ENCODE measurements at regions not wholly inside any gene's neighbourhood (a gene's known extent, or its start where the extent isn't known, plus 50 kb on each side); places are given as distances from the start of the nearest gene placed in this dataset.

DNA sequence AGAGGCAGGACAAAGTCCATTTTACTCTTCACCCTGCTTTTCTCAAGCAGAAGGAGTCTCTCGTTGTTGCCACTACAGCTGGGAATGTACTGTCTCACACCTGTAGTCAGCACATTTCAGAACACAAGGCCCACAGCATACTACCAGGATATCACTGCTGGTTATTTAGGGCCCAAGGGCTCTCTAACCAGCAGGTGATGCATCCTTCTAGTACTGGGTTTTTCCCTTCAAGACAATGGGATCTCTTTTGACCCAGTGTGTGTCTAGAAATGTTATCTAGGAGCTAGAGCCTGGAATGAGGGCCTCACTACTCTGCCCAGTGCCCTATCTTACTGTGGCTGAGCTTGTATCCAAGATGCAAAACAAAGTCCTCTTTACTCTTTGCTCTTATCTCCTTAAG lies 235.1 kb upstream of the PRR16 start:
- no peaks in the 10 kb centered on the region for H3K9me3 ChIP-seq (ENCODE audit: control insufficient read depth, insufficient read depth, low read length)
- H3K27ac ChIP-seq (ENCODE audit: low read depth, low read length), result no peak overlapping the region
- H3K27me3 ChIP-seq (ENCODE audit: control insufficient read depth, insufficient read depth, low read length), result no peaks in the 10 kb centered on the region
- no peak overlapping the region for H3K9ac ChIP-seq (ENCODE audit: low read depth, low read length)
- no peaks in the 10 kb centered on the region for H3K36me3 ChIP-seq (ENCODE audit: control insufficient read depth, insufficient read depth, low read length)
- no peaks in the 10 kb centered on the region for H3K4me1 ChIP-seq (ENCODE audit: control insufficient read depth, insufficient read depth, low read length)
- H3K4me3 ChIP-seq (ENCODE audit: low read depth, low read length), result no peak overlapping the region

DNA sequence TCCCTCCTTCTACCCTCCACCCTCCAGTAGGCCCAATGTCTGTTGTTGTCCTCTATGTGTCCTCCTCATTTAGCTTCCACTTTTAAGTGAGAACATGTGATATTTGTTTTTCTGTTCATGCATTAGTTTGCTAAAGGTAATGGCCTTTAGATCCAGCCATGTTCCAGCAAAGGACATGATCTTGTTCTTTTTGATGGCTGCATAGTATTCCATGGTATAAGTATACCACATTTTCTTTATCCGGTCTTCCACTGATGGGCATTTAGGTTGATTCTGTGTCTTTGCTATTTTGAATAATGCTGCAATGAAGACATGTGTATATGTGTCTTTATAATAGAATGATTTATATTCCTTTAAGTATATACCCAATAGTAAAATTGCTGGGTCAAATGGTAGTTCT lies 232.5 kb upstream of the PRR16 start:
- H3K9ac ChIP-seq (ENCODE audit: low read depth, low read length), result no peak overlapping the region
- no peaks in the 10 kb centered on the region for H3K36me3 ChIP-seq (ENCODE audit: control insufficient read depth, insufficient read depth, low read length)
- H3K27ac ChIP-seq (ENCODE audit: low read depth, low read length), result no peak overlapping the region
- H3K4me3 ChIP-seq (ENCODE audit: low read depth, low read length), result no peak overlapping the region
- no peaks in the 10 kb centered on the region for H3K4me1 ChIP-seq (ENCODE audit: control insufficient read depth, insufficient read depth, low read length)
- no peaks in the 10 kb centered on the region for H3K9me3 ChIP-seq (ENCODE audit: control insufficient read depth, insufficient read depth, low read length)
- no peaks in the 10 kb centered on the region for H3K27me3 ChIP-seq (ENCODE audit: control insufficient read depth, insufficient read depth, low read length)

DNA sequence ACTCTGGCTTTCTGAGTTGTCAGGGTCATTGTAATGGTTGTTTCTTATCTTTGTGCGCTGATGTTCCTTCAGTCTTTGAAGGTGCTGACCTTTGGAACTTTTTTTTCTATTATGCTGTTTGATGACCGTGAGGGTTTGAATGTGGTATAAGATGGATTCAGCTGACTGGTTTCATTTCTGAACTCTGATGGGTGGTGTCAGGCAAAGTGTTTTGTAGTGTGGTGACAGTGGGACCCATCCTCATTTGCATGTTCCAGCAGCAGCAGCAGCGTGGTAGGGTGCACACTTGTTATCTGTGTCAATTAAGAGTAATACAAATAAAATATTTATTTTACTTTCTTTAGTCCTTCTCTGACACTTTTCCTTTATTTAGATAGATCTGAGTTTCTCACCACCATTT lies 227.7 kb upstream of the PRR16 start:
- no peak overlapping the region for H3K9ac ChIP-seq (ENCODE audit: low read depth, low read length)

DNA sequence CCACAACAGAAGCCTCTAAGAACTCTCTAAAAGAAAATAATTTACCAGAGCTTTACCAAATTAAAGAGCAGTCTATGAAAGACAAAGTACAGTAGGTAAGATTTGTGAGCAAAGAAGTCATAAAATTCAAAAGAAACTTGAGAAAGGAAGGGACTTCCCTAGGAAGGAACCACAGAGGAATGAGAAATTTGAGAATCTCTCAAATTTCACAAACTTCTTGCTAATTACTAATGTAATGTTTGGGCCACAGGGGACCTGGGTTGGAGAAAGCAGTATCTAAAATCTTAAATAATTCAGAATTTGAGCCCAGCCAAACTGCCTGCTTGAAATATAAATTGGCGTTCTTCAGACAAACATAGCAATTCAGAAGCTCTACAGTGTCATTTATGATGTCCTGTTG lies 225.0 kb upstream of the PRR16 start:
- H3K27ac ChIP-seq (ENCODE audit: low read depth, low read length), result no peak overlapping the region
- H3K36me3 ChIP-seq (ENCODE audit: control insufficient read depth, insufficient read depth, low read length), result no peaks in the 10 kb centered on the region
- H3K9ac ChIP-seq (ENCODE audit: low read depth, low read length), result no peak overlapping the region
- H3K9me3 ChIP-seq (ENCODE audit: control insufficient read depth, insufficient read depth, low read length), result no peaks in the 10 kb centered on the region
- no peak overlapping the region for H3K4me3 ChIP-seq (ENCODE audit: low read depth, low read length)
- peaks cover 9% of the 10 kb centered on the region for H3K4me1 ChIP-seq (ENCODE audit: control insufficient read depth, insufficient read depth, low read length)
- H3K27me3 ChIP-seq (ENCODE audit: control insufficient read depth, insufficient read depth, low read length), result no peaks in the 10 kb centered on the region

More for the DNA sequence above, 227.7 kb upstream of the PRR16 start:
- Histone ChIP-seq H3K4me1 (ENCODE audit: control insufficient read depth, insufficient read depth, low read length) (peaks cover 9% of the 10 kb centered on the region), H3K27ac (ENCODE audit: low read depth, low read length) (no peak overlapping the region), H3K9me3 (ENCODE audit: control insufficient read depth, insufficient read depth, low read length) (no peaks in the 10 kb centered on the region), H3K4me3 (ENCODE audit: low read depth, low read length) (no peak overlapping the region), H3K27me3 (ENCODE audit: control insufficient read depth, insufficient read depth, low read length) (no peaks in the 10 kb centered on the region), H3K36me3 (ENCODE audit: control insufficient read depth, insufficient read depth, low read length) (no peaks in the 10 kb centered on the region)

DNA sequence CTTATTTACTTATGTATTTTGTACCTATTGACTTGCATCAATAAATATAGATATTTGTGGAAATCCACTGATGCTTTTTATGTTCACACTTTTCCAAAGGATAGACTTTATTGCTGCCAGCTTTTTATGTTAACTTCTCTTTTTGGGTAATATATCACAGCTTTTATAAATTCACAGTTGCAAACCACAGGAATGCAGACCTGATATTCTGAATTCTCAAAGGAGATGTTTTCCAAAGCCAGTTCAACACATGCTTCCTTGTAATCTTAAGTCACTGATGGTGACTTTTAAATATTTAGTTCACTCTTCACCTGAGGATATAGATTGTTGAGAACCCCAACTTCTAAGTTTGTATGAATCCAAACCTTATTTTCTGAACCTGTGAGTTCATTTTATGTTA lies 223.4 kb upstream of the PRR16 start:
- Histone ChIP-seq H3K27me3 (ENCODE audit: control insufficient read depth, insufficient read depth, low read length) (no peaks in the 10 kb centered on the region), H3K36me3 (ENCODE audit: control insufficient read depth, insufficient read depth, low read length) (no peaks in the 10 kb centered on the region), H3K9ac (ENCODE audit: low read depth, low read length) (no peak overlapping the region), H3K4me1 (ENCODE audit: control insufficient read depth, insufficient read depth, low read length) (peaks cover 9% of the 10 kb centered on the region), H3K4me3 (ENCODE audit: low read depth, low read length) (no peak overlapping the region), H3K27ac (ENCODE audit: low read depth, low read length) (no peak overlapping the region), H3K9me3 (ENCODE audit: control insufficient read depth, insufficient read depth, low read length) (no peaks in the 10 kb centered on the region)

DNA sequence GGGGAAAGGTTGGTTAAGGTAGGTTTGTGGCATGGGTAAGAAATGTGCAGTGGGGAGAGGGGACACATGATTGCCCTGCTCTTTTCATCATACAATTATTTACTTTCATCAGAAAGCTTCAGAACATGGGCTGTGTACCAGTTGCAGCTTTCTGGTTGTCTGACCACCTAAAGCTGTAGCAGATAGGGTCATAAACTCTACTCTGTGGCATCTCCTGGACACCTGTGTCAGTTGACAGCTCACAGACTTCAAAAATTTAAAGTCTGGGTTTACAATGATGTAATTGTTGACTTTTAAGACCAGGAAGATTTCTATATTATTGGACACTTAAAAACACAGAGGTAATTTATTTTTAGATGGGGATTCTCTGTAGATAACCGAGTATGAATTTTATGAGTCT lies 222.7 kb upstream of the PRR16 start:
- Histone ChIP-seq H3K9ac (ENCODE audit: low read depth, low read length) (no peak overlapping the region), H3K27me3 (ENCODE audit: control insufficient read depth, insufficient read depth, low read length) (no peaks in the 10 kb centered on the region), H3K4me1 (ENCODE audit: control insufficient read depth, insufficient read depth, low read length) (peaks cover 9% of the 10 kb centered on the region), H3K36me3 (ENCODE audit: control insufficient read depth, insufficient read depth, low read length) (no peaks in the 10 kb centered on the region), H3K4me3 (ENCODE audit: low read depth, low read length) (no peak overlapping the region), H3K9me3 (ENCODE audit: control insufficient read depth, insufficient read depth, low read length) (no peaks in the 10 kb centered on the region), H3K27ac (ENCODE audit: low read depth, low read length) (no peak overlapping the region)

DNA sequence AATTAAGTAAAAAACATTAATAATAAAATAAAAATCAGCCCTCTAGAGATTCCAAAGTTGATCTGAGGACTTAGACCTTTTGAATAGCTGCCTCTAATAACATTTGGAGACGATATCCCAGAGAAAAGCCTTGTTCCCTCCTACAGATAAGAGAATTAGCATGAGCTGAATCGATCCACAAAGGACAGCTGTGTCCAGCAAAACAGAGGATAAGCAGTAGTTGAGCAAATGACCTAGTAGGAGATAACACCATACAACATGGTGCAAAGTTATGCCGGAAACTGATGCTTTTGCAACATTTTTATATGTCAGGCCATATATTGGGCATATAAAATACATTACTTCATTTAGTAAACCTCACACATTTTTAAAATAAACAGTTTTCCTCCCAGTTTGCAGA lies 212.2 kb upstream of the PRR16 start:
- Histone ChIP-seq H3K4me3 (ENCODE audit: low read depth, low read length) (no peak overlapping the region), H3K36me3 (ENCODE audit: control insufficient read depth, insufficient read depth, low read length) (no peaks in the 10 kb centered on the region), H3K4me1 (ENCODE audit: control insufficient read depth, insufficient read depth, low read length) (peaks cover 31% of the 10 kb centered on the region), H3K9me3 (ENCODE audit: control insufficient read depth, insufficient read depth, low read length) (no peaks in the 10 kb centered on the region), H3K27ac (ENCODE audit: low read depth, low read length) (no peak overlapping the region), H3K9ac (ENCODE audit: low read depth, low read length) (no peak overlapping the region), H3K27me3 (ENCODE audit: control insufficient read depth, insufficient read depth, low read length) (no peaks in the 10 kb centered on the region)

DNA sequence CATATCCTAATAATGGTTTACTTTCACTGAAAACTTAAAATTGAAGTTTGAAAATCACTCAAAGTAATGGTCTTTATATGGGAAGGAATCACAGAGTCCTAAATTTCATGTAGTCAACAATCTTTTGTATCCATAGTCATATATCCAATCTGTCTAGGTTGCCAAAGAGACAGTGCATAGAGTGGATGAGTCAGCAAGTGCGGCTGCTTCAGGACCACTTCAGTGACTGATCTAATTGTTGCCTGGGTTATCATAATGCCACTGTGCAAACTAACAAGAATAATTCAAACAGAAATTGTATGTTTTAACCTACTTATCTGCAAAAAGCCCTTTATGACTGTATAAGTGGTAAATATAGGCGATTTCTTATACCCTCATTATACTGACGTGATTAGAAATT lies 211.3 kb upstream of the PRR16 start:
- H3K4me3 ChIP-seq (ENCODE audit: low read depth, low read length), result no peak overlapping the region

DNA sequence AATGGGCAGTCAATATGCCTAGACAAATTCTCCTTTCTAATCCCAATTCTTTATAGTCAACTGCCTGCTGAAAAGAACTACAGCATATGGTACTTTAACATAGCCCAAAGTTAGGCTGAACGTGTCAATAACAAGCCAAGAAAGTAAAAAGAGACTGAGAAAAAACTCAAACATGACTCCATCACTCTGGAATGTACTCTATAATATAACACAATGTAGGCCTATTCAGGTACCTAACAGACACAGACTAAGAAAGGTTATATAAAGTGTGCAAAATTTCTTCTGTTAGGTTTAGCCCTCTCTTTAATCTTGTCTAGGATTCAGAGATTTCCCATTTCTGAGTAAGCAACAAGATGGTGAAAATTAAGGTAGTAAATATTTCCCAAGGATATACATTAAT lies 209.7 kb upstream of the PRR16 start:
- Histone ChIP-seq H3K4me1 (ENCODE audit: control insufficient read depth, insufficient read depth, low read length) (peaks cover 31% of the 10 kb centered on the region), H3K36me3 (ENCODE audit: control insufficient read depth, insufficient read depth, low read length) (no peaks in the 10 kb centered on the region), H3K27me3 (ENCODE audit: control insufficient read depth, insufficient read depth, low read length) (no peaks in the 10 kb centered on the region), H3K4me3 (ENCODE audit: low read depth, low read length) (no peak overlapping the region), H3K9me3 (ENCODE audit: control insufficient read depth, insufficient read depth, low read length) (no peaks in the 10 kb centered on the region), H3K27ac (ENCODE audit: low read depth, low read length) (peak overlapping the region; percentile 24), H3K9ac (ENCODE audit: low read depth, low read length) (no peak overlapping the region)

More for the DNA sequence above, 211.3 kb upstream of the PRR16 start:
- Histone ChIP-seq H3K9me3 (ENCODE audit: control insufficient read depth, insufficient read depth, low read length) (no peaks in the 10 kb centered on the region), H3K4me1 (ENCODE audit: control insufficient read depth, insufficient read depth, low read length) (peaks cover 31% of the 10 kb centered on the region), H3K9ac (ENCODE audit: low read depth, low read length) (no peak overlapping the region), H3K27ac (ENCODE audit: low read depth, low read length) (no peak overlapping the region), H3K36me3 (ENCODE audit: control insufficient read depth, insufficient read depth, low read length) (no peaks in the 10 kb centered on the region), H3K27me3 (ENCODE audit: control insufficient read depth, insufficient read depth, low read length) (no peaks in the 10 kb centered on the region)

DNA sequence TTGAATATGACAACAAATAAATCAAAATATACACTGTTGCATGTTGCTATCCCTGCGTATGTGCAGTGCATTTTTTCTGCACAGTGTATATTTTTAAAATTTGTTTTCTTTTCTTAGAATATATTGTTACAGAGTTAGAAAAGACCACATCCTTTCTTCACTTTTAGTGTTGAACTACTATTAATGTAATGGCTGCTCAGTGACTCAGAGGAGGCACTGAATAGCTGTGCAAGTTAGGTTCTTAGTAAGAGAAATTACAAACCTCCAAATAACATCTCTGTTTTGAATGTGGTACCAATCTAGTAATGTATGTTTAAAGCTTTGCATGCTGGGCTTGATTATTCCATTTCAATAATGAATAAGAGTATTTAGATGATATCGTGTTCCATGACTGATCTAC lies 208.9 kb upstream of the PRR16 start:
- Histone ChIP-seq H3K4me1 (ENCODE audit: control insufficient read depth, insufficient read depth, low read length) (peaks cover 31% of the 10 kb centered on the region), H3K27me3 (ENCODE audit: control insufficient read depth, insufficient read depth, low read length) (no peaks in the 10 kb centered on the region), H3K4me3 (ENCODE audit: low read depth, low read length) (no peak overlapping the region), H3K27ac (ENCODE audit: low read depth, low read length) (peak overlapping the region; percentile 41), H3K9me3 (ENCODE audit: control insufficient read depth, insufficient read depth, low read length) (no peaks in the 10 kb centered on the region), H3K36me3 (ENCODE audit: control insufficient read depth, insufficient read depth, low read length) (no peaks in the 10 kb centered on the region), H3K9ac (ENCODE audit: low read depth, low read length) (no peak overlapping the region)

DNA sequence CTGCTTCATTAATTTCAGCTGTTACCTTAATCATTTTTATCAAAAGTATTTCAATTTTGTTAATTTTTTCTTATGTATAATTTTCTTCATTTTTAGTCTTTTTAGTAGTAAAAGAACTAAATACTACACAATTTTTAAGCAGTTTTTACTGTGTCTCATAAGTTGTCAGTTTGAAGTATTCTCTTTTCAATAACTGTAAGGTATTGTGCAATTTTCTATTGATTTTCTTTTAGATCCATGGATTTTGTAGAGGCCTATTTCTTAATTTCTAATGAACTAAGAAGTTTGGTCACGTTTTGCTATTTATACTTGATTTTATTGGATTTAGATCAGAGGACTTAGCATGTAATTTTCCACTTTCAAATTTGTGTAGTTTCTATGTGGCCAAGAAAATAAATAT lies 207.7 kb upstream of the PRR16 start:
- no peaks in the 10 kb centered on the region for H3K27me3 ChIP-seq (ENCODE audit: control insufficient read depth, insufficient read depth, low read length)
- peaks cover 31% of the 10 kb centered on the region for H3K4me1 ChIP-seq (ENCODE audit: control insufficient read depth, insufficient read depth, low read length)
- no peak overlapping the region for H3K9ac ChIP-seq (ENCODE audit: low read depth, low read length)
- no peak overlapping the region for H3K27ac ChIP-seq (ENCODE audit: low read depth, low read length)
- no peaks in the 10 kb centered on the region for H3K36me3 ChIP-seq (ENCODE audit: control insufficient read depth, insufficient read depth, low read length)
- no peak overlapping the region for H3K4me3 ChIP-seq (ENCODE audit: low read depth, low read length)
- no peaks in the 10 kb centered on the region for H3K9me3 ChIP-seq (ENCODE audit: control insufficient read depth, insufficient read depth, low read length)

DNA sequence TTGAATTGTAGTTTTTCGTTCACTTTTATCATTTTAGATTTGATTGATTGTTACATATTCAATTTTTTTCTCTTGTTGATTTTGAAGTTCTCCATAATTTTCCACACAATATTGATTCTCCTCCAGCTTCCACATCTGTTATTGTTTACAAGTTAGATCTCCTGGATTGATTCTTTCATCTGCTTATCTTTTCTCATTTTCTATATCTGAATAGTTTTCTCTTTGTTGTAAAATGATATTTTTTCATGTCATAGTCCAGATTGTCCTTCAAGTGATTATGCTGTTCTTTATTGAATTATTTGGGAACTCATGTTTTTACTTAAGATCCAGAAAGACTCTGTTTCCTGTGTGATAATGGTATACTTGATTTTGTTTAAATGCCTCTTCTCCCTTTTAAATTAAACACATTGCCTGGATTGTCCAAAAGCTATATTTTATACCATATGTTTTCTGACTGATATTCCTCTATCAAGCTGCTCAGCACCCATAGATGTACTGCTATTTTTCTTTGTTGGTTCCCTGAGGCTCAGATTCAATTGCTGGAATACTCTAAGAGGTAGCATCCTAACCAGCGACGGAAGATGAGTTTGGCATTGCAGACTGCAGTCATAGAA lies 206.6 kb upstream of the PRR16 start:
- H3K9ac ChIP-seq (ENCODE audit: low read depth, low read length), result no peak overlapping the region
- H3K9me3 ChIP-seq (ENCODE audit: control insufficient read depth, insufficient read depth, low read length), result no peaks in the 10 kb centered on the region
- no peak overlapping the region for H3K27ac ChIP-seq (ENCODE audit: low read depth, low read length)

More for the DNA sequence above, 206.6 kb upstream of the PRR16 start:
- H3K4me1 ChIP-seq (ENCODE audit: control insufficient read depth, insufficient read depth, low read length), result peaks cover 31% of the 10 kb centered on the region
- no peaks in the 10 kb centered on the region for H3K36me3 ChIP-seq (ENCODE audit: control insufficient read depth, insufficient read depth, low read length)
- no peak overlapping the region for H3K4me3 ChIP-seq (ENCODE audit: low read depth, low read length)
- H3K27me3 ChIP-seq (ENCODE audit: control insufficient read depth, insufficient read depth, low read length), result no peaks in the 10 kb centered on the region

Data from HUES48 (cell line).